HCT116 (cell line): ENCODE measurements at regions not wholly inside any gene's neighbourhood (a gene's known extent, or its start where the extent isn't known, plus 50 kb on each side); places are given as distances from the start of the nearest gene placed in this dataset.

Source experiments
- CBX3 ChIP-seq: IDR thresholded peaks from 2 replicates; pipeline ENCODE4 v1.6.1; 2012; ENCODE audit warnings: low read depth
- CEBPB ChIP-seq: IDR thresholded peaks from 2 replicates; pipeline ENCODE4 v1.6.1; 2012; ENCODE audit warnings: low read depth
- EZH2phosphoT487 ChIP-seq: fragments of 200-600 bp; IDR thresholded peaks from 2 replicates; pipeline ENCODE4 v1.6.1; 2018; ENCODE audit warnings: antibody characterized with exemption, borderline replicate concordance
- JUND ChIP-seq: IDR thresholded peaks from 2 replicates; pipeline ENCODE4 v1.6.1; 2012
- POLR2A ChIP-seq: IDR thresholded peaks from 2 replicates; pipeline ENCODE4 v1.7.0; 2011; ENCODE audit warnings: borderline replicate concordance; ENCODE audit not compliant: insufficient read depth, insufficient read length; ENCODE audit errors: extremely low read depth
- POLR2AphosphoS5 ChIP-seq: IDR thresholded peaks from 2 replicates; pipeline ENCODE4 v1.6.1; 2011; ENCODE audit warnings: mild to moderate bottlenecking, low read depth, low read length, moderate library complexity
- SP1 ChIP-seq: IDR thresholded peaks from 2 replicates; pipeline ENCODE4 v1.6.1; 2012; ENCODE audit warnings: low read depth
- SRF ChIP-seq: IDR thresholded peaks from 2 replicates; pipeline ENCODE4 v1.6.1; 2012; ENCODE audit warnings: low read depth
- TCF7L2 ChIP-seq: IDR thresholded peaks from 2 replicates; pipeline ENCODE4 v1.7.0; 2011; ENCODE audit warnings: borderline replicate concordance, inconsistent platforms; ENCODE audit not compliant: insufficient read depth, insufficient read length; ENCODE audit errors: extremely low read depth
- ZFX ChIP-seq: fragments of 450-650 bp; IDR thresholded peaks from 2 replicates; pipeline ENCODE4 v1.6.1; 2017
- TF ChIP-seq, protein P1 (sequence below): IDR thresholded peaks from 2 replicates; pipeline ENCODE4 v1.6.1; 2012; ENCODE audit warnings: low read depth
- TF ChIP-seq, protein P2 (sequence below): IDR thresholded peaks from 2 replicates; pipeline ENCODE4 v1.6.1; 2012
- TF ChIP-seq, protein P3 (sequence below), 3 experiments: fragments of 200-600 bp in 1 of 3; sonication (generic) in 1 of 3; IDR thresholded peaks in 2 of 3; conservative IDR thresholded peaks in 1 of 3; 2 replicates each; pipeline ENCODE4 v1.5.1; 2012 to 2017; ENCODE audit warnings: low read depth in 2 of 3, low read length in 2 of 3, antibody characterized with exemption in 1 of 3, borderline replicate concordance in 1 of 3, control low read depth in 1 of 3, mild to moderate bottlenecking in 1 of 3, mixed read lengths in 1 of 3, mixed run types in 1 of 3, moderate library complexity in 1 of 3; ENCODE audit not compliant: insufficient read depth in 1 of 3
- TF ChIP-seq, protein P4 (sequence below): IDR thresholded peaks from 2 replicates; pipeline ENCODE4 v1.6.1; 2011; ENCODE audit warnings: mild to moderate bottlenecking, low read length, moderate library complexity; ENCODE audit not compliant: insufficient replicate concordance; ENCODE audit errors: extremely low read depth

DNA sequence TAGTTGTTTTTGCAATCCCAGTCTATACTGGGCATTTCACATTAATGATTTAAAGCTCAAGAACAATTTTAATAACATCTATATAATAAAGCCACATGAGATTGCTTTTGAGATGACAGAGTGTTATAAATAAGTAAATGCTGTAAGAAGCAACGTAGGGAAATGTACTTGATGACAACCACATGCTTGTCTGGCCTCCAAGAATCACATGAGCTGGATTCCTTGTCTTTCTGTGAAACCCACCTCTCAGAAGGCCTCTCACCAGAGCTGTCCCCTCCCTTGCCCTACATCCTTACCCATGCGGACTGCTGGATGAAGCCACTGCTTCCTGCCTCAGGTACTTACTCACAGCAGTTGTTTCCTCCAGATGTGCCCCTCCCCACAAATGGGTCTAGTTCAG is 145.1 kb upstream of the CTTNBP2NL start:
- TF ChIP-seq, protein P1, sequence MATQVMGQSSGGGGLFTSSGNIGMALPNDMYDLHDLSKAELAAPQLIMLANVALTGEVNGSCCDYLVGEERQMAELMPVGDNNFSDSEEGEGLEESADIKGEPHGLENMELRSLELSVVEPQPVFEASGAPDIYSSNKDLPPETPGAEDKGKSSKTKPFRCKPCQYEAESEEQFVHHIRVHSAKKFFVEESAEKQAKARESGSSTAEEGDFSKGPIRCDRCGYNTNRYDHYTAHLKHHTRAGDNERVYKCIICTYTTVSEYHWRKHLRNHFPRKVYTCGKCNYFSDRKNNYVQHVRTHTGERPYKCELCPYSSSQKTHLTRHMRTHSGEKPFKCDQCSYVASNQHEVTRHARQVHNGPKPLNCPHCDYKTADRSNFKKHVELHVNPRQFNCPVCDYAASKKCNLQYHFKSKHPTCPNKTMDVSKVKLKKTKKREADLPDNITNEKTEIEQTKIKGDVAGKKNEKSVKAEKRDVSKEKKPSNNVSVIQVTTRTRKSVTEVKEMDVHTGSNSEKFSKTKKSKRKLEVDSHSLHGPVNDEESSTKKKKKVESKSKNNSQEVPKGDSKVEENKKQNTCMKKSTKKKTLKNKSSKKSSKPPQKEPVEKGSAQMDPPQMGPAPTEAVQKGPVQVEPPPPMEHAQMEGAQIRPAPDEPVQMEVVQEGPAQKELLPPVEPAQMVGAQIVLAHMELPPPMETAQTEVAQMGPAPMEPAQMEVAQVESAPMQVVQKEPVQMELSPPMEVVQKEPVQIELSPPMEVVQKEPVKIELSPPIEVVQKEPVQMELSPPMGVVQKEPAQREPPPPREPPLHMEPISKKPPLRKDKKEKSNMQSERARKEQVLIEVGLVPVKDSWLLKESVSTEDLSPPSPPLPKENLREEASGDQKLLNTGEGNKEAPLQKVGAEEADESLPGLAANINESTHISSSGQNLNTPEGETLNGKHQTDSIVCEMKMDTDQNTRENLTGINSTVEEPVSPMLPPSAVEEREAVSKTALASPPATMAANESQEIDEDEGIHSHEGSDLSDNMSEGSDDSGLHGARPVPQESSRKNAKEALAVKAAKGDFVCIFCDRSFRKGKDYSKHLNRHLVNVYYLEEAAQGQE, result no peak
- TF ChIP-seq, protein P2, sequence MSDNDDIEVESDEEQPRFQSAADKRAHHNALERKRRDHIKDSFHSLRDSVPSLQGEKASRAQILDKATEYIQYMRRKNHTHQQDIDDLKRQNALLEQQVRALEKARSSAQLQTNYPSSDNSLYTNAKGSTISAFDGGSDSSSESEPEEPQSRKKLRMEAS, result no peak
- TF ChIP-seq TCF7L2, result no peak
- no peak for TF ChIP-seq JUND
- TF ChIP-seq POLR2AphosphoS5, result no peak
- TF ChIP-seq, protein P3, sequence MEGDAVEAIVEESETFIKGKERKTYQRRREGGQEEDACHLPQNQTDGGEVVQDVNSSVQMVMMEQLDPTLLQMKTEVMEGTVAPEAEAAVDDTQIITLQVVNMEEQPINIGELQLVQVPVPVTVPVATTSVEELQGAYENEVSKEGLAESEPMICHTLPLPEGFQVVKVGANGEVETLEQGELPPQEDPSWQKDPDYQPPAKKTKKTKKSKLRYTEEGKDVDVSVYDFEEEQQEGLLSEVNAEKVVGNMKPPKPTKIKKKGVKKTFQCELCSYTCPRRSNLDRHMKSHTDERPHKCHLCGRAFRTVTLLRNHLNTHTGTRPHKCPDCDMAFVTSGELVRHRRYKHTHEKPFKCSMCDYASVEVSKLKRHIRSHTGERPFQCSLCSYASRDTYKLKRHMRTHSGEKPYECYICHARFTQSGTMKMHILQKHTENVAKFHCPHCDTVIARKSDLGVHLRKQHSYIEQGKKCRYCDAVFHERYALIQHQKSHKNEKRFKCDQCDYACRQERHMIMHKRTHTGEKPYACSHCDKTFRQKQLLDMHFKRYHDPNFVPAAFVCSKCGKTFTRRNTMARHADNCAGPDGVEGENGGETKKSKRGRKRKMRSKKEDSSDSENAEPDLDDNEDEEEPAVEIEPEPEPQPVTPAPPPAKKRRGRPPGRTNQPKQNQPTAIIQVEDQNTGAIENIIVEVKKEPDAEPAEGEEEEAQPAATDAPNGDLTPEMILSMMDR (IDR thresholded peaks at IDR 0.05 in 2 of 3, conservative IDR thresholded peaks at IDR 0.05 in 1 of 3; ENCODE audit: borderline replicate concordance in 1 of 3, insufficient read depth in 1 of 3, low read depth in 2 of 3, low read length in 2 of 3), result no peak
- TF ChIP-seq POLR2A, result no peak
- TF ChIP-seq ZFX, result no peak
- no peak for TF ChIP-seq CEBPB
- TF ChIP-seq SRF, result no peak
- TF ChIP-seq SP1, result no peak
- TF ChIP-seq, protein P4, sequence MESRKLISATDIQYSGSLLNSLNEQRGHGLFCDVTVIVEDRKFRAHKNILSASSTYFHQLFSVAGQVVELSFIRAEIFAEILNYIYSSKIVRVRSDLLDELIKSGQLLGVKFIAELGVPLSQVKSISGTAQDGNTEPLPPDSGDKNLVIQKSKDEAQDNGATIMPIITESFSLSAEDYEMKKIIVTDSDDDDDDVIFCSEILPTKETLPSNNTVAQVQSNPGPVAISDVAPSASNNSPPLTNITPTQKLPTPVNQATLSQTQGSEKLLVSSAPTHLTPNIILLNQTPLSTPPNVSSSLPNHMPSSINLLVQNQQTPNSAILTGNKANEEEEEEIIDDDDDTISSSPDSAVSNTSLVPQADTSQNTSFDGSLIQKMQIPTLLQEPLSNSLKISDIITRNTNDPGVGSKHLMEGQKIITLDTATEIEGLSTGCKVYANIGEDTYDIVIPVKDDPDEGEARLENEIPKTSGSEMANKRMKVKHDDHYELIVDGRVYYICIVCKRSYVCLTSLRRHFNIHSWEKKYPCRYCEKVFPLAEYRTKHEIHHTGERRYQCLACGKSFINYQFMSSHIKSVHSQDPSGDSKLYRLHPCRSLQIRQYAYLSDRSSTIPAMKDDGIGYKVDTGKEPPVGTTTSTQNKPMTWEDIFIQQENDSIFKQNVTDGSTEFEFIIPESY, result no peak
- no peak for TF ChIP-seq EZH2phosphoT487
- no peak for TF ChIP-seq CBX3
